Right cardiac atrium (tissue), 5 donors: ENCODE measurements at regions not wholly inside any gene's neighbourhood (a gene's known extent, or its start where the extent isn't known, plus 50 kb on each side); places are given as distances from the start of the nearest gene placed in this dataset.

Source experiments
- ATAC-seq, 2 donors: fragments of 200-7000 bp; cut with Tn5 transposase; one replicate each; pipeline versions ENCODE4 v1.8.0 to v1.9.1; 2020; ENCODE audit warnings: moderate library complexity in 2 of 2, mild to moderate bottlenecking in 1 of 2
- DNase-seq, 3 donors: peaks; one replicate each; pipeline ENCODE4 v3.0.0-alpha.2; 2020
- H3K27ac ChIP-seq: one replicate; pipeline ENCODE4 v1.5.1; 2013; ENCODE audit warnings: mild to moderate bottlenecking, low read length, control low read depth, moderate library complexity
- H3K27me3 ChIP-seq: one replicate; pipeline ENCODE4 v1.6.1; 2013; ENCODE audit not compliant: control insufficient read depth, insufficient read depth
- H3K4me1 ChIP-seq: one replicate; pipeline ENCODE4 v1.6.1; 2013; ENCODE audit warnings: low read length; ENCODE audit not compliant: control insufficient read depth, insufficient read depth
- H3K4me3 ChIP-seq: one replicate; pipeline ENCODE4 v1.5.1; 2013; ENCODE audit warnings: low read length, control low read depth
- H3K9me3 ChIP-seq: one replicate; pipeline ENCODE4 v1.6.1; 2013; ENCODE audit warnings: low read length; ENCODE audit not compliant: control insufficient read depth
- WGBS: extraction: QIAGEN DNeasy Blood & Tissue Kit; methylation state at CpG from one replicate; pipeline ENCODE4 v1.1.7; 2013; 5-methylcytosine and 5-hydroxymethylcytosine counted together
- intact Hi-C, 4 donors: fragments of 100-400 bp; cut with DNase I; formaldehyde crosslinking; loops; one replicate each; pipeline versions ENCODE4 v1.11.0 to v1.14.0; 2022 to 2023
- donor health status: healthy with polysubstance abuse.
- donor health status: DM: no; HTN: yes; CAD: no.
- donor health status: DM: no; HTN: no; CAD: no.
- donor health status: DM: no; HTN: yes; CAD: no; lungs with severe emphysema.
- donor health status: DM: yes; HTN: yes; CAD: no.

GRCh38 chr10:71064413-71065118, 147.8 kb upstream of the UNC5B start:
- intact Hi-C loops: loop anchor here in 2 of 4 donors (10.0 kb wide), 2 partner anchors 140 to 150 kb away; partner anchors contain the start of gene UNC5B (in 1 of the 2)
- H3K4me3 ChIP-seq: no peak overlapping the region
- ATAC-seq (peak; percentile 61 to 69), DNase-seq (peak in 2 of 3 donors; percentile 35 to 39)
- peaks cover 5% of the 10 kb centered on the region for H3K4me1 ChIP-seq
- no peaks in the 10 kb centered on the region for H3K27me3 ChIP-seq
- 50% methylated on average over 13 of the region's 13 CpGs for whole genome bisulfite sequencing
- H3K9me3 ChIP-seq: no peaks in the 10 kb centered on the region
- peak overlapping the region; percentile 90 for H3K27ac ChIP-seq

DNA sequence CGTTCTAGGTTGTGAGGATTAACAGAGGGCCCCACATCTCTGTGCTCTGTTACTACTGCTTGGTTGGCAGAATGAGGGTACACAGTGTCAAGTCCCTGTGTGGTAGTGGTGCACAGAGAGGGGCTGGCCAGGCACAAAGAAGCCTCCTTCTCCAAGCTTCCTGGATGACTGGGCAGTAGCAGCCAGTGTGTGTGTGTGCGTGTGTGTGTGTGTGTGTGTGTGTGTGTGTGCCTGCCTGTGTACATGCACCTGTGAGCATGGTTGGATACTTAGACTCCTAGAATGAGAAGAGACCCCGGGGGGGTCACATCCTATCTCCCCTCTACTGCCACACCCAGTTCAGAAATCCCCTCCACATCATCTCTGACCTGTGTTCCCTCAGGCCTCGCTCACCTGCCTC, 146.7 kb upstream of the UNC5B start:
- H3K27me3 ChIP-seq: no peaks in the 10 kb centered on the region
- WGBS: 73% methylated on average over 3 of the region's 4 CpGs
- DNase-seq: no peak
- ATAC-seq: no peak
- no peak overlapping the region for H3K27ac ChIP-seq
- intact Hi-C loops: loop anchor here in 2 of 4 donors (10.0 kb wide), 2 partner anchors 141 to 149 kb away; partner anchors contain the start of gene UNC5B (in 1 of the 2)
- peaks cover 5% of the 10 kb centered on the region for H3K4me1 ChIP-seq
- H3K4me3 ChIP-seq: no peak overlapping the region
- no peaks in the 10 kb centered on the region for H3K9me3 ChIP-seq

- no peaks in the 10 kb centered on the region for H3K9me3 ChIP-seq
- ATAC-seq: no peak
- no peak for DNase-seq
- H3K27ac ChIP-seq: peak overlapping the region; percentile 61
- WGBS: 89% methylated on average over 10 of the region's 10 CpGs
- no peak overlapping the region for H3K4me3 ChIP-seq
- H3K4me1 ChIP-seq: peaks cover 5% of the 10 kb centered on the region
- H3K27me3 ChIP-seq: no peaks in the 10 kb centered on the region
- intact Hi-C loops: loop anchor here in 2 of 4 donors (10.0 kb wide), 2 partner anchors 142 to 148 kb away; partner anchors contain the start of gene UNC5B (in 1 of the 2)
Observed at GRCh38 chr10:71066600-71066999, 145.8 kb upstream of the UNC5B start.

DNA sequence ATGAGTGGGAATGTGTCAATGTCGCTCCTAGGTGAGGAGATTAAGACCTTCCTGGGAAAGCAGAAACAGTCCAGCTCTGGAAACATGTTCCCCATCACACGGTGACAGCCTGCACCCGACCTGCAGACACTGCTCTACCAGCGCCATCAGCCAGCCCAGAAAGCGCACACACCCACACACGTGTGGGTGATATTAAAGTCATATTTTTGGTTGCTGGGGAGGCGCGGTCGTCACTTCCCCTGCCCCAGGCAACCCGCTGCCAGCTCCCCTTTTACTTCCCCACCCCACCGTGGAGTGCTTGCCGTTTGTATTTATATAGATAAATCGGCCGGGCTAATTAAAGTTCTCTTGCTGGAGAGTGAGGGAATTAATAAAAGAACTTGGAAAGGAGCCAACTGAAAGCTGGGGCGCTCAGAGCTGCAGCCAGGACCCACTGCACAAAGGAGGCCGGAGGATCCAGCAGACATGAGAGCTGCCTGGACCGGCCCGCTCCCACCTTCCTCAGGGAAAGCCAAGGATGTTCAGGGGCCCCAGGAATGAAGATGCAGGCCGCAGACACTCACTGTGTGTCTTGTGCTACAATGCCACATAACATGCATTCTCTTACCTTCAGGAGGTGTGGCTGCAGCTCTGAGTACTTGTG, 145.2 kb upstream of the UNC5B start:
- ATAC-seq (no peak), DNase-seq (no peak)
- Histone ChIP-seq H3K9me3 (no peaks in the 10 kb centered on the region), H3K27me3 (no peaks in the 10 kb centered on the region), H3K27ac (peak overlapping the region; percentile 61), H3K4me1 (peaks cover 5% of the 10 kb centered on the region), H3K4me3 (no peak overlapping the region)
- WGBS: 47% methylated on average over 19 of the region's 19 CpGs
- intact Hi-C loops: loop anchor here in 2 of 4 donors (10.0 kb wide), 2 partner anchors 142 to 148 kb away; partner anchors contain the start of gene UNC5B (in 1 of the 2)

GRCh38 chr10:71068861-71069271, 143.5 kb upstream of the UNC5B start:
- Histone ChIP-seq H3K27me3 (no peaks in the 10 kb centered on the region), H3K4me1 (peaks cover 5% of the 10 kb centered on the region), H3K4me3 (no peak overlapping the region), H3K9me3 (no peaks in the 10 kb centered on the region), H3K27ac (peak overlapping the region; percentile 69)
- ATAC-seq (peak; percentile 55 to 64), DNase-seq (peak; percentile 59 to 83 (median 76))
- intact Hi-C loops: loop anchor here in 2 of 4 donors (10.0 kb wide), 2 partner anchors 144 to 146 kb away; partner anchors contain the start of gene UNC5B (in 1 of the 2)
- 48% methylated on average over 6 of the region's 6 CpGs for WGBS

GRCh38 chr10:71069909-71070666, 142.3 kb upstream of the UNC5B start:
- 74% methylated on average over 24 of the region's 24 CpGs for WGBS
- intact Hi-C loops: loop anchor here in 2 of 4 donors (5.0 to 10.0 kb wide), 3 partner anchors 133 to 145 kb away; partner anchors contain the start of gene UNC5B (in 1 of the 2)
- ATAC-seq (no peak), DNase-seq (no peak)
- H3K27ac ChIP-seq: no peak overlapping the region
- peaks cover 5% of the 10 kb centered on the region for H3K4me1 ChIP-seq
- H3K4me3 ChIP-seq: no peak overlapping the region
- no peaks in the 10 kb centered on the region for H3K27me3 ChIP-seq
- H3K9me3 ChIP-seq: no peaks in the 10 kb centered on the region

- WGBS: 52% methylated on average over 2 of the region's 2 CpGs
- ATAC-seq: no peak
- no peaks in the 10 kb centered on the region for H3K9me3 ChIP-seq
- H3K27ac ChIP-seq: no peak overlapping the region
- no peaks in the 10 kb centered on the region for H3K27me3 ChIP-seq
- DNase-seq: no peak
- H3K4me3 ChIP-seq: no peak overlapping the region
- intact Hi-C loops: loop anchor here in 1 of 4 donors (5.0 kb wide), 1 partner anchor 133 kb away; no protein-coding TSS in a partner anchor
- H3K4me1 ChIP-seq: peaks cover 5% of the 10 kb centered on the region
Observed at GRCh38 chr10:71070741-71071140, 141.6 kb upstream of the UNC5B start.

- Histone ChIP-seq H3K27ac (no peak overlapping the region), H3K4me3 (no peak overlapping the region), H3K9me3 (no peaks in the 10 kb centered on the region), H3K27me3 (no peaks in the 10 kb centered on the region), H3K4me1 (peaks cover 5% of the 10 kb centered on the region)
- ATAC-seq: no peak
- intact Hi-C loops: loop anchor here in 1 of 4 donors (5.0 kb wide), 1 partner anchor 135 kb away; no protein-coding TSS in a partner anchor
- no peak for DNase-seq
- 81% methylated on average over 11 of the region's 11 CpGs for WGBS
Observed at GRCh38 chr10:71072131-71072822, 140.1 kb upstream of the UNC5B start.

DNA sequence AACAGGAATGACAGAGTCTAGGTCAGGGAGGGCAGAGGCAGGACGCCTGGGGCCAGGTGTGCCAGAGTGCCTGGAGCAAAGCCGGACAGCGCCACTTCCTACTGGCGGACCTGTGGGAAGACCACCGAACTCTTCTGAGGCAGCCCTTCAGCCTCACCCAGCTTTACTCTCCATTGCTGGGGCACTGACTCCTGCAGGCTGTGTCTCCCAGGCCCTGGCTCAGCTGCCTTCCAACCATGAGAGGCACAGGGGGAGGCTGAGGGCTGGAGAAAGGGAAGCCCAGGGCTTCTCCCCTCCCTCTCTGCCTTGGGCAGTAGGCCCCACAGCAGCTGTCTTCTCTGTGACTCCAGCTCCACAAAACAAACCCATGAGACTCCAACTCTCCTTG, 139.6 kb upstream of the UNC5B start:
- ATAC-seq (no peak), DNase-seq (no peak)
- H3K9me3 ChIP-seq: no peaks in the 10 kb centered on the region
- no peaks in the 10 kb centered on the region for H3K27me3 ChIP-seq
- H3K27ac ChIP-seq: no peak overlapping the region
- H3K4me1 ChIP-seq: peaks cover 5% of the 10 kb centered on the region
- H3K4me3 ChIP-seq: no peak overlapping the region
- WGBS: 91% methylated on average over 5 of the region's 5 CpGs
- intact Hi-C loops: loop anchor here in 1 of 4 donors (5.0 kb wide), 1 partner anchor 136 kb away; no protein-coding TSS in a partner anchor
